H1 (cell line): ENCODE measurements at regions not wholly inside any gene's neighbourhood (a gene's known extent, or its start where the extent isn't known, plus 50 kb on each side); places are given as distances from the start of the nearest gene placed in this dataset.

Source experiments
- HDAC6 ChIP-seq: IDR thresholded peaks from one replicate; pipeline ENCODE4 v1.7.1; 2012; ENCODE audit warnings: low read depth, mild to moderate bottlenecking, inconsistent platforms, low read length, moderate library complexity
- POLR2AphosphoS5 ChIP-seq: IDR thresholded peaks from 2 replicates; pipeline ENCODE4 v1.6.1; 2011; ENCODE audit warnings: low read depth, low read length
- RBBP5 ChIP-seq: IDR thresholded peaks from 2 replicates; pipeline ENCODE4 v1.7.1; 2012; ENCODE audit warnings: low read depth, mild to moderate bottlenecking, inconsistent platforms, low read length, moderate library complexity, borderline replicate concordance
- SIRT6 ChIP-seq: IDR thresholded peaks from one replicate; pipeline ENCODE4 v1.7.1; 2012; ENCODE audit warnings: low read length, inconsistent platforms
- TAF7 ChIP-seq: optimal IDR thresholded peaks from 2 replicates; pipeline ENCODE3; 2011; ENCODE audit warnings: low read depth, mild to moderate bottlenecking, inconsistent platforms, low read length, moderate library complexity, borderline replicate concordance
- TCF12 ChIP-seq: IDR thresholded peaks from 2 replicates; pipeline ENCODE4 v1.6.1; 2011; ENCODE audit warnings: low read depth, mild to moderate bottlenecking, low read length
- TF ChIP-seq, protein P1 (sequence below): fragments of 300-600 bp; sonication (generic); IDR thresholded peaks from 2 replicates; pipeline ENCODE4 v1.7.1; 2012; ENCODE audit warnings: low read length, moderate library complexity, mild to moderate bottlenecking, inconsistent platforms; ENCODE audit not compliant: insufficient replicate concordance

DNA sequence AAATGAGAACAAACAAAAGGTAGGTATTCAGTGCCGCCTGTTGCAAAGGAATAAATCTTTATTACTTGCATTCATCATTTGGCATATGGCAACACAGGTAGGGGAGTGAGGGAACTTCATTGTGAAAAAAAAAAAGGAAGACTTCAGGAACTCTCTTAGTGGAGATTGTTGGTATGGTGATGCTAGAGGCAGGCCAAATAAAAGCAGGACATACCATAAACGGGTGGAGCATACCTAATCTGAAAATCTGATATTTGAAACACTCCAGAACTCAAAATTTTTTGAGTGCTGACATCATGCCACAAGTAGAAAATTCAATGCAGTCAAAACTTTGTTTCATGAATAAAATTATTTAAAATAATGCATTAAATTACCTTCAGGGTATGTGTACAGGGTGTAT, 425.8 kb upstream of the SYT4 start (continued):
- TF ChIP-seq RBBP5: no peak
- no peak for TF ChIP-seq SIRT6
- no peak for TF ChIP-seq TAF7
- TF ChIP-seq POLR2AphosphoS5: no peak
- no peak for TF ChIP-seq HDAC6
- TF ChIP-seq, protein P1, sequence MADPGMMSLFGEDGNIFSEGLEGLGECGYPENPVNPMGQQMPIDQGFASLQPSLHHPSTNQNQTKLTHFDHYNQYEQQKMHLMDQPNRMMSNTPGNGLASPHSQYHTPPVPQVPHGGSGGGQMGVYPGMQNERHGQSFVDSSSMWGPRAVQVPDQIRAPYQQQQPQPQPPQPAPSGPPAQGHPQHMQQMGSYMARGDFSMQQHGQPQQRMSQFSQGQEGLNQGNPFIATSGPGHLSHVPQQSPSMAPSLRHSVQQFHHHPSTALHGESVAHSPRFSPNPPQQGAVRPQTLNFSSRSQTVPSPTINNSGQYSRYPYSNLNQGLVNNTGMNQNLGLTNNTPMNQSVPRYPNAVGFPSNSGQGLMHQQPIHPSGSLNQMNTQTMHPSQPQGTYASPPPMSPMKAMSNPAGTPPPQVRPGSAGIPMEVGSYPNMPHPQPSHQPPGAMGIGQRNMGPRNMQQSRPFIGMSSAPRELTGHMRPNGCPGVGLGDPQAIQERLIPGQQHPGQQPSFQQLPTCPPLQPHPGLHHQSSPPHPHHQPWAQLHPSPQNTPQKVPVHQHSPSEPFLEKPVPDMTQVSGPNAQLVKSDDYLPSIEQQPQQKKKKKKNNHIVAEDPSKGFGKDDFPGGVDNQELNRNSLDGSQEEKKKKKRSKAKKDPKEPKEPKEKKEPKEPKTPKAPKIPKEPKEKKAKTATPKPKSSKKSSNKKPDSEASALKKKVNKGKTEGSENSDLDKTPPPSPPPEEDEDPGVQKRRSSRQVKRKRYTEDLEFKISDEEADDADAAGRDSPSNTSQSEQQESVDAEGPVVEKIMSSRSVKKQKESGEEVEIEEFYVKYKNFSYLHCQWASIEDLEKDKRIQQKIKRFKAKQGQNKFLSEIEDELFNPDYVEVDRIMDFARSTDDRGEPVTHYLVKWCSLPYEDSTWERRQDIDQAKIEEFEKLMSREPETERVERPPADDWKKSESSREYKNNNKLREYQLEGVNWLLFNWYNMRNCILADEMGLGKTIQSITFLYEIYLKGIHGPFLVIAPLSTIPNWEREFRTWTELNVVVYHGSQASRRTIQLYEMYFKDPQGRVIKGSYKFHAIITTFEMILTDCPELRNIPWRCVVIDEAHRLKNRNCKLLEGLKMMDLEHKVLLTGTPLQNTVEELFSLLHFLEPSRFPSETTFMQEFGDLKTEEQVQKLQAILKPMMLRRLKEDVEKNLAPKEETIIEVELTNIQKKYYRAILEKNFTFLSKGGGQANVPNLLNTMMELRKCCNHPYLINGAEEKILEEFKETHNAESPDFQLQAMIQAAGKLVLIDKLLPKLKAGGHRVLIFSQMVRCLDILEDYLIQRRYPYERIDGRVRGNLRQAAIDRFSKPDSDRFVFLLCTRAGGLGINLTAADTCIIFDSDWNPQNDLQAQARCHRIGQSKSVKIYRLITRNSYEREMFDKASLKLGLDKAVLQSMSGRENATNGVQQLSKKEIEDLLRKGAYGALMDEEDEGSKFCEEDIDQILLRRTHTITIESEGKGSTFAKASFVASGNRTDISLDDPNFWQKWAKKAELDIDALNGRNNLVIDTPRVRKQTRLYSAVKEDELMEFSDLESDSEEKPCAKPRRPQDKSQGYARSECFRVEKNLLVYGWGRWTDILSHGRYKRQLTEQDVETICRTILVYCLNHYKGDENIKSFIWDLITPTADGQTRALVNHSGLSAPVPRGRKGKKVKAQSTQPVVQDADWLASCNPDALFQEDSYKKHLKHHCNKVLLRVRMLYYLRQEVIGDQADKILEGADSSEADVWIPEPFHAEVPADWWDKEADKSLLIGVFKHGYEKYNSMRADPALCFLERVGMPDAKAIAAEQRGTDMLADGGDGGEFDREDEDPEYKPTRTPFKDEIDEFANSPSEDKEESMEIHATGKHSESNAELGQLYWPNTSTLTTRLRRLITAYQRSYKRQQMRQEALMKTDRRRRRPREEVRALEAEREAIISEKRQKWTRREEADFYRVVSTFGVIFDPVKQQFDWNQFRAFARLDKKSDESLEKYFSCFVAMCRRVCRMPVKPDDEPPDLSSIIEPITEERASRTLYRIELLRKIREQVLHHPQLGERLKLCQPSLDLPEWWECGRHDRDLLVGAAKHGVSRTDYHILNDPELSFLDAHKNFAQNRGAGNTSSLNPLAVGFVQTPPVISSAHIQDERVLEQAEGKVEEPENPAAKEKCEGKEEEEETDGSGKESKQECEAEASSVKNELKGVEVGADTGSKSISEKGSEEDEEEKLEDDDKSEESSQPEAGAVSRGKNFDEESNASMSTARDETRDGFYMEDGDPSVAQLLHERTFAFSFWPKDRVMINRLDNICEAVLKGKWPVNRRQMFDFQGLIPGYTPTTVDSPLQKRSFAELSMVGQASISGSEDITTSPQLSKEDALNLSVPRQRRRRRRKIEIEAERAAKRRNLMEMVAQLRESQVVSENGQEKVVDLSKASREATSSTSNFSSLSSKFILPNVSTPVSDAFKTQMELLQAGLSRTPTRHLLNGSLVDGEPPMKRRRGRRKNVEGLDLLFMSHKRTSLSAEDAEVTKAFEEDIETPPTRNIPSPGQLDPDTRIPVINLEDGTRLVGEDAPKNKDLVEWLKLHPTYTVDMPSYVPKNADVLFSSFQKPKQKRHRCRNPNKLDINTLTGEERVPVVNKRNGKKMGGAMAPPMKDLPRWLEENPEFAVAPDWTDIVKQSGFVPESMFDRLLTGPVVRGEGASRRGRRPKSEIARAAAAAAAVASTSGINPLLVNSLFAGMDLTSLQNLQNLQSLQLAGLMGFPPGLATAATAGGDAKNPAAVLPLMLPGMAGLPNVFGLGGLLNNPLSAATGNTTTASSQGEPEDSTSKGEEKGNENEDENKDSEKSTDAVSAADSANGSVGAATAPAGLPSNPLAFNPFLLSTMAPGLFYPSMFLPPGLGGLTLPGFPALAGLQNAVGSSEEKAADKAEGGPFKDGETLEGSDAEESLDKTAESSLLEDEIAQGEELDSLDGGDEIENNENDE: no peak
- TF ChIP-seq TCF12: no peak
